ENCODE measurements at regions not wholly inside any gene's neighbourhood (a gene's known extent, or its start where the extent isn't known, plus 50 kb on each side); places are given as distances from the start of the nearest gene placed in this dataset.

DNA sequence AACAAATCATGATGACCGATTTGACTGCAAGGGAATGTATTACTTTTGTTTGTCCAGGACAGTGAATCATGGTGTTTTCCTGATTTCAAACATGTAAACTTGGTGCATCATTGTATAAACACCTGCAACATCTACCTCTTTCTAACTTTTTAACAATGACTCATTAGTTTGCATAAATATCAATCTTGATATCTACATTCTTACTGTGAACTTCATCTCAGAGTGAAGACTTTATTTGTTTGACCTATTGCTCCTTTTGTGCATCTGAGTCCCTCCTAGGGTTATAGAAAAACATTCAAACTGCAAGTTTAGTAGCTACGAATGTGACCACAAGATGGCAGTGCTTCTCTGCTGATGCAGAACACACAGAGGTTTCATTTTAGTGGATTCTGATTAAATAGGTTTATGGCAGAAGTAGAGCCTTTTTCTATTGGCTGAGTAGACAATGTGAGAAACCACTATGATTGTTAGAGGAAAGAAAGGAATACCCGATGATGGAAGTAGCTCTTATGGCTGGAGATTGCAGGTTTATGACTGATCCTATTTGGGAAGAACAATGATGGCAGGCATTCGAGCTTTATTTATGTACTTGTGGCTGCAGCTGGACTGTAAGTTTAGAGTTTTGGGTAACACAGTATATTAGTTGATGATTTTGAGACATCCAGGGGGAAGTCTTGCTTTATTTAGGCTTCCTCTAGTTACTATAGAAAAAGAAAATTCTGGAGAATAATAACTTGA lies 244.2 kb upstream of the OR4E1 start:
- WGBS (ENCODE audit: insufficient coverage, low coverage, low lambda C conversion rate, missing lambda C conversion rate) = 11% methylated on average over 4 of the region's 4 CpGs
- Histone ChIP-seq H3K27ac (no peak overlapping the region), H3K4me1 (peaks cover 0 to 25% (median 0%) of the 10 kb centered on the region in 4 donors), H3K36me3 (no peaks in the 10 kb centered on the region), H3K9me3 (no peaks in the 10 kb centered on the region), H3K4me3 (no peak overlapping the region), H3K27me3 (no peaks in the 10 kb centered on the region)
- no peak for TF ChIP-seq POLR2A (IDR thresholded peaks at IDR 0.05)
- TF ChIP-seq, protein P1, sequence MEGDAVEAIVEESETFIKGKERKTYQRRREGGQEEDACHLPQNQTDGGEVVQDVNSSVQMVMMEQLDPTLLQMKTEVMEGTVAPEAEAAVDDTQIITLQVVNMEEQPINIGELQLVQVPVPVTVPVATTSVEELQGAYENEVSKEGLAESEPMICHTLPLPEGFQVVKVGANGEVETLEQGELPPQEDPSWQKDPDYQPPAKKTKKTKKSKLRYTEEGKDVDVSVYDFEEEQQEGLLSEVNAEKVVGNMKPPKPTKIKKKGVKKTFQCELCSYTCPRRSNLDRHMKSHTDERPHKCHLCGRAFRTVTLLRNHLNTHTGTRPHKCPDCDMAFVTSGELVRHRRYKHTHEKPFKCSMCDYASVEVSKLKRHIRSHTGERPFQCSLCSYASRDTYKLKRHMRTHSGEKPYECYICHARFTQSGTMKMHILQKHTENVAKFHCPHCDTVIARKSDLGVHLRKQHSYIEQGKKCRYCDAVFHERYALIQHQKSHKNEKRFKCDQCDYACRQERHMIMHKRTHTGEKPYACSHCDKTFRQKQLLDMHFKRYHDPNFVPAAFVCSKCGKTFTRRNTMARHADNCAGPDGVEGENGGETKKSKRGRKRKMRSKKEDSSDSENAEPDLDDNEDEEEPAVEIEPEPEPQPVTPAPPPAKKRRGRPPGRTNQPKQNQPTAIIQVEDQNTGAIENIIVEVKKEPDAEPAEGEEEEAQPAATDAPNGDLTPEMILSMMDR (IDR thresholded peaks at IDR 0.05) = peak; percentile 57 to 84 (median 78)
- DNase-seq = no peak
- peak; percentile 75 to 81 (median 78) for ATAC-seq
- intact Hi-C loops (cut with DNase I) = no loop called here

DNA sequence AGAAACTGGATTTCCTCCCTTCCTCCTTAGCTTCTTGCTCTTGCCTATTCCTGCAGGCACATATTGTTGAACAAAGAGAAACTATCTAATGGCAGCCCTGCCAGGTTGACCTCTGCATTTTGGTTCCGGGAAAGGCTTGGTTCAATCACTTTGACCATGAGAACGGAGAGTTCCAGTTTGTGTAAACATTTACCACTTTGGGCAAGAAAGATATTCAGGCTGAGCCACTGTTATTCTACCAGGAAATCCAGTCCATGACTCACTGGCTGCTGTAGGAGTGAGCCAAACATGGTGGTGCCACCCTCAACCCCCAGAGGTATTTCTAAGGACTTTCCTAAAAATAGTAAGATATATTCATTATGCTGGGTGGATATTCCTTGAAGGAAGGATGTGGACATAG lies 242.2 kb upstream of the OR4E1 start:
- Histone ChIP-seq H3K9me3 (no peaks in the 10 kb centered on the region), H3K4me1 (peaks cover 0 to 25% (median 0%) of the 10 kb centered on the region in 4 donors), H3K27me3 (no peaks in the 10 kb centered on the region), H3K27ac (peak overlapping the region in 1 of 3 donors; percentile 7), H3K36me3 (no peaks in the 10 kb centered on the region), H3K4me3 (no peak overlapping the region)
- 32% methylated on average over 2 of the region's 2 CpGs for WGBS (ENCODE audit: insufficient coverage, low coverage, low lambda C conversion rate, missing lambda C conversion rate)
- ATAC-seq (peak; percentile 71 to 88 (median 75)), DNase-seq (no peak)
- intact Hi-C loops (cut with DNase I) = no loop called here
- TF ChIP-seq, protein P1 (IDR thresholded peaks at IDR 0.05) = no peak
- no peak for TF ChIP-seq POLR2A (IDR thresholded peaks at IDR 0.05)

DNA sequence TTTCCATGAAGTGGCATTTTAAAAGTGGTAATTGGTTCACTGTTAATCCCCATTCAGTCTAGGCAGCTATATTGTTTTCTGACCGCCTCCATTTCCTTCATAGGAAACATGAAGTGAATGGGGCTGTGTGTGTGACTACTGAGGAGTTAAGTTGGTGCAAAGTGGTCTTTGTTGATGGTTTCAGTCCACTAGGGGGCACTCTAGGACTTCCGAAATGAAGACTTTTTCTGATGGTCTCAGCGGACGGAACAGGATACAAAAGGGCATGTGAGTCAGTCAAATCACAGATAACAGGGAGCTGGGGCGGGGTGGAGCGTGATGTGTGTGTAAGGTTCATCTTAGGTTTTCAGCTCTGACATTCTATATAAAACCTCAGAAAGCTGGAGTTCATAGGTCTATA lies 240.1 kb upstream of the OR4E1 start:
- H3K27ac ChIP-seq = no peak overlapping the region
- H3K4me1 ChIP-seq = peaks cover 0 to 25% (median 0%) of the 10 kb centered on the region in 4 donors
- ATAC-seq (peak; percentile 81 to 88 (median 84)), DNase-seq (peak; percentile 52 to 61 (median 54))
- intact Hi-C loops (cut with DNase I) = no loop called here
- no peak overlapping the region for H3K4me3 ChIP-seq
- WGBS (ENCODE audit: insufficient coverage, low coverage, low lambda C conversion rate, missing lambda C conversion rate) = 3% methylated on average over 6 of the region's 6 CpGs
- no peaks in the 10 kb centered on the region for H3K9me3 ChIP-seq
- no peaks in the 10 kb centered on the region for H3K36me3 ChIP-seq
- no peak for TF ChIP-seq POLR2A (IDR thresholded peaks at IDR 0.05)
- TF ChIP-seq, protein P1 (IDR thresholded peaks at IDR 0.05) = peak; percentile 49 to 66 (median 52)
- H3K27me3 ChIP-seq = no peaks in the 10 kb centered on the region

DNA sequence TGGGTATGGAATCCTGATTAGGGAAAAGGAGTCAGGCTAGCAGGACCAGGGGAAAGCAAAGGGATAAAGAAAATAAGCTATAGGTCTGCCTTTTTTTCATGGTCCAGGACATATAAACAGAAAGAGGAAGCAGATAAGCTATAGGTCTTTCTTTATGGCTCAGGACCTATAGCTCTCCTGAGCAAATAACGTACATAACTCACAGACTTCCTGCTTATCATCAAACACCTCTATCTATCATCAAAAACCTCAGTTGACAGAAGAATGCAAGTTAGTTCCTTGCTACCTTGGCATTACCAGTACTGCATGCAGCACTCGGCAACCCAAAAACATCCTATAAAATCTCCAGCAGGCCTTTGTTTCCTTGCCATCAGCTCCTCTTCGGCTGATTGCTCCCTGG lies 238.7 kb upstream of the OR4E1 start:
- H3K4me3 ChIP-seq = no peak overlapping the region
- DNase-seq (no peak), ATAC-seq (no peak)
- 51% methylated on average over 3 of the region's 3 CpGs for WGBS (ENCODE audit: insufficient coverage, low coverage, low lambda C conversion rate, missing lambda C conversion rate)
- H3K9me3 ChIP-seq = no peaks in the 10 kb centered on the region
- no peaks in the 10 kb centered on the region for H3K36me3 ChIP-seq
- H3K27me3 ChIP-seq = no peaks in the 10 kb centered on the region
- TF ChIP-seq, protein P1 (IDR thresholded peaks at IDR 0.05) = no peak
- intact Hi-C loops (cut with DNase I) = no loop called here
- peaks cover 0 to 18% (median 0%) of the 10 kb centered on the region in 4 donors for H3K4me1 ChIP-seq
- H3K27ac ChIP-seq = no peak overlapping the region
